ENCODE measurements at regions not wholly inside any gene's neighbourhood (a gene's known extent, or its start where the extent isn't known, plus 50 kb on each side); places are given as distances from the start of the nearest gene placed in this dataset.

DNA sequence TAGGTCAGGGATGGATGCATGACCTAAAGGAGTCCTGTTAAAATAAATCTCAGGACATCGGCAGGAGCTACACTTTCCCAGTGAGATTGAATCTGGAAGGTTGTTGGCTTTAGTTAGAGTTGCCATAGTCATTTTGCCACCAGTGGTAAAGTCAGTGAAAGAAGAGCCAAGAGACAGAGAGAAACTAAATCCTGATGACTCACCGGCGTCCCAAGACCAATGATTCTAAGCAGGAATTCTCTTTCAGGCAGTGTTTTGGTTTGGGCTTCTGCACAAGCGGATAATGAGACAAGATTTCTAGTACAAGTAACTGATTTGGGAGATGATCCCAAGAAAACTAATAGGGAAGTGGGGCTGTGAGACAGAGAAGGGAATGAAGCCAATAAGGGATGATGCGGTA, 88.8 kb upstream of the ETS2 start:
- TF ChIP-seq EZH2 (IDR thresholded peaks at IDR 0.05; ENCODE audit: insufficient read depth, poor library complexity, severe bottlenecking) (no peak), EZH2phosphoT487 (IDR thresholded peaks at IDR 0.05; ENCODE audit: insufficient read depth, low read depth) (no peak)

All from GM23248 (cell line).